ENCODE measurements at regions not wholly inside any gene's neighbourhood (a gene's known extent, or its start where the extent isn't known, plus 50 kb on each side); places are given as distances from the start of the nearest gene placed in this dataset.

DNA sequence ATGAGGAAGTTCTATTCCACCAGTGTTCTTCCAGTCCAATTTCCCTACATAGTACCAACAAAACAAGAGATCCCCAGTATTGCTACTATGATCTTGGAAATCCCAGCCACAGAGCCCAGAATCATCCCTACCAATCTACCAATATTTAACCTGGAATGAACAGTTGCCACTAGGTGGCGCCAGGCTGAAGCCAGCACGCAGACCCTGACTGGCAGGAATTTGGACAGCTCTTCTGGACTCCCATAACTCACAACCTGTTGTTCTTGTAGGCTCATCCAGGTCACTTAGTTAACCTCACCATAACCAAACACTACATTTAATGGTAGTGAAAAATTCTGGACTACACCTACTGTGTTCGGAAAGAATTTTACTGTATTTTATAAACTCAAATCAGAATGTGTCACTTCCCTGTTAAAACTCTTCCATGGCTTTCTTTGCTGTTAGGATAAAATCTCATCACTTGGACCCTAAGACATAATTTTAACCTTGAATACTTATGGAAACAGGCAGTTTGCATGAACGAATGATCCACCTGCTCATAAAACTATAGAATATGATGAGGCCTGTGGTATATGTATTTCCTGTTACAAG is 59.8 kb upstream of the SLC38A11 start:
- TF ChIP-seq, protein P1, sequence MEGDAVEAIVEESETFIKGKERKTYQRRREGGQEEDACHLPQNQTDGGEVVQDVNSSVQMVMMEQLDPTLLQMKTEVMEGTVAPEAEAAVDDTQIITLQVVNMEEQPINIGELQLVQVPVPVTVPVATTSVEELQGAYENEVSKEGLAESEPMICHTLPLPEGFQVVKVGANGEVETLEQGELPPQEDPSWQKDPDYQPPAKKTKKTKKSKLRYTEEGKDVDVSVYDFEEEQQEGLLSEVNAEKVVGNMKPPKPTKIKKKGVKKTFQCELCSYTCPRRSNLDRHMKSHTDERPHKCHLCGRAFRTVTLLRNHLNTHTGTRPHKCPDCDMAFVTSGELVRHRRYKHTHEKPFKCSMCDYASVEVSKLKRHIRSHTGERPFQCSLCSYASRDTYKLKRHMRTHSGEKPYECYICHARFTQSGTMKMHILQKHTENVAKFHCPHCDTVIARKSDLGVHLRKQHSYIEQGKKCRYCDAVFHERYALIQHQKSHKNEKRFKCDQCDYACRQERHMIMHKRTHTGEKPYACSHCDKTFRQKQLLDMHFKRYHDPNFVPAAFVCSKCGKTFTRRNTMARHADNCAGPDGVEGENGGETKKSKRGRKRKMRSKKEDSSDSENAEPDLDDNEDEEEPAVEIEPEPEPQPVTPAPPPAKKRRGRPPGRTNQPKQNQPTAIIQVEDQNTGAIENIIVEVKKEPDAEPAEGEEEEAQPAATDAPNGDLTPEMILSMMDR (IDR thresholded peaks at IDR 0.05; ENCODE audit: low read depth, low read length, missing input control), result peak; percentile 79
- TF ChIP-seq FOXA1 (IDR thresholded peaks at IDR 0.05), result no peak

Measured in liver (tissue), 2 donors.